Panc1 (cell line): ENCODE measurements at regions not wholly inside any gene's neighbourhood (a gene's known extent, or its start where the extent isn't known, plus 50 kb on each side); places are given as distances from the start of the nearest gene placed in this dataset.

ENCODE experiments used
- ATAC-seq: fragments of 200-7000 bp; cut with Tn5 transposase; 2 replicates; pipeline ENCODE4 v1.9.1; 2020; ENCODE audit warnings: mild to moderate bottlenecking, moderate library complexity
- BruUV-seq: library from RNA; stranded (reverse); fragments of 400-500 nt; replicated peaks from 2 replicates; lab custom pipeline; 2021; lab: Mats Ljungman, UMichigan
- CTCF ChIA-PET: fragments of 300-600 bp; sonication (Branson Sonifier 250); formaldehyde crosslinking; loops from one replicate; lab custom pipeline; 2022; ENCODE audit warnings: antibody characterized with exemption; lab: Charles Lee
- POLR2A ChIA-PET: fragments of 300-600 bp; sonication (Branson Sonifier 250); formaldehyde crosslinking; loops from one replicate; lab custom pipeline; 2022; ENCODE audit warnings: antibody characterized with exemption; lab: Charles Lee
- DNase-seq: peaks from one replicate; pipeline ENCODE4 v3.0.0-alpha.2; 2010; ENCODE audit warnings: low read depth, low spot score
- H3K27ac ChIP-seq: 2 replicates; pipeline ENCODE4 v1.5.1; 2011; ENCODE audit warnings: mild to moderate bottlenecking, low read length, inconsistent platforms
- H3K27me3 ChIP-seq: fragments of 200-500 bp; sonication (Bioruptor generic); 2 replicates; pipeline ENCODE4 v1.6.0; 2014; ENCODE audit warnings: low read length, inconsistent platforms; ENCODE audit not compliant: control insufficient read depth, insufficient read depth
- H3K36me3 ChIP-seq: fragments of 200-500 bp; sonication (Bioruptor generic); 2 replicates; pipeline ENCODE4 v1.5.1; 2014; ENCODE audit warnings: inconsistent platforms, mild to moderate bottlenecking, low read length, moderate library complexity; ENCODE audit not compliant: control insufficient read depth, insufficient read depth
- H3K4me1 ChIP-seq: 2 replicates; pipeline ENCODE4 v1.5.1; 2011; ENCODE audit warnings: inconsistent platforms, mild to moderate bottlenecking, low read length, moderate library complexity; ENCODE audit not compliant: control insufficient read depth, insufficient read depth
- H3K4me3 ChIP-seq, 2 experiments: 2 replicates each; pipeline ENCODE4 v1.5.1; 2011 to 2012; ENCODE audit warnings: low read depth in 2 of 2, low read length in 2 of 2, mild to moderate bottlenecking in 2 of 2, inconsistent platforms in 1 of 2, moderate library complexity in 1 of 2
- H3K9me3 ChIP-seq: fragments of 200-500 bp; sonication (Bioruptor generic); 2 replicates; pipeline ENCODE4 v1.5.1; 2014; ENCODE audit warnings: low read depth, mild to moderate bottlenecking, inconsistent platforms, low read length, moderate library complexity; ENCODE audit not compliant: control insufficient read depth, insufficient read depth
- POLR2AphosphoS5 ChIP-seq: IDR thresholded peaks from 2 replicates; pipeline ENCODE4 v1.6.1; 2012; ENCODE audit warnings: mild to moderate bottlenecking, low read depth, low read length, moderate library complexity
- SIN3A ChIP-seq: IDR thresholded peaks from 2 replicates; pipeline ENCODE4 v1.6.1; 2012; ENCODE audit warnings: low read depth, mild to moderate bottlenecking, low read length, moderate library complexity, borderline replicate concordance; ENCODE audit not compliant: insufficient read depth
- TCF7L2 ChIP-seq: IDR thresholded peaks from 2 replicates; pipeline ENCODE4 v1.6.1; 2011; ENCODE audit warnings: mild to moderate bottlenecking, low read depth, low read length, inconsistent platforms
- in situ Hi-C: cut with HindIII; loops from 2 replicates; pipeline ENCODE4 v1.10.0; 2016; ENCODE audit warnings: low sequenced_read_pairs, low pct_unique_long_range_greater_than_20kb
- intact Hi-C: fragments of 100-400 bp; cut with micrococcal nuclease; formaldehyde crosslinking; loops from one replicate; pipeline ENCODE4 v1.10.0; 2022; ENCODE audit not compliant: unreplicated experiment
- TF ChIP-seq, protein P1 (sequence below), 2 experiments: IDR thresholded peaks; 2 replicates each; pipeline ENCODE4 v1.6.1; 2011 to 2012; ENCODE audit warnings: low read depth in 2 of 2, control low read depth in 1 of 2, low read length in 1 of 2, mild to moderate bottlenecking in 1 of 2, moderate library complexity in 1 of 2; ENCODE audit not compliant: insufficient read depth in 1 of 2
- TF ChIP-seq, protein P2 (sequence below): fragments of 450-650 bp; IDR thresholded peaks from 2 replicates; pipeline ENCODE4 v1.5.1; 2017; ENCODE audit warnings: mild to moderate bottlenecking

DNA sequence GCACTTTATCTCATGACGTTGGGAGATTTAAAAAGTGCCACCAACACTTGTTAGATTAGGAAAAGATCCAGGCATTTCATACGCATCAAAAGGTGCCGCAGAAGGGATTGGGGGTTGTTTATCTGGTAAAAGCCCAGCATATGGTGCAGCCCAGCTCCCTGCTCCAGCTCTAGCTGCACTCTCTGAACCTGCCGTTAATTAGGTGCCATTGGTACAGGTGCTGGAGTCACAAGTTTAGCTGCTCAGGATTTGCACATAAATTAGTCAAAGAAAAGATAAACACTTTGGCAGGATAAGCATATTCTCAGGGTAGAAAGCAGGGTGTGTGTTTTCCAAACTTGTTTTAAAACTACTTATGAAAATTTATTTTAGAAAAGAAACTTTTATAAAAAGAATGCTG, 932.6 kb upstream of the TMEM132C start:
- in situ Hi-C loops, result no loop called here
- no peak for DNase-seq
- ChIA-PET CTCF (no interaction called here), POLR2A (no interaction called here)
- no peaks in the 10 kb centered on the region for H3K27me3 ChIP-seq
- H3K4me3 ChIP-seq, result no peak overlapping the region
- no peaks in the 10 kb centered on the region for H3K4me1 ChIP-seq
- BruUV-seq, result no TSS peak
- intact Hi-C loops, result no loop called here
- H3K36me3 ChIP-seq, result no peaks in the 10 kb centered on the region
- no peaks in the 10 kb centered on the region for H3K9me3 ChIP-seq
- TF ChIP-seq SIN3A, result no peak
- no peak for TF ChIP-seq POLR2AphosphoS5
- no peak for TF ChIP-seq TCF7L2
- TF ChIP-seq, protein P1, sequence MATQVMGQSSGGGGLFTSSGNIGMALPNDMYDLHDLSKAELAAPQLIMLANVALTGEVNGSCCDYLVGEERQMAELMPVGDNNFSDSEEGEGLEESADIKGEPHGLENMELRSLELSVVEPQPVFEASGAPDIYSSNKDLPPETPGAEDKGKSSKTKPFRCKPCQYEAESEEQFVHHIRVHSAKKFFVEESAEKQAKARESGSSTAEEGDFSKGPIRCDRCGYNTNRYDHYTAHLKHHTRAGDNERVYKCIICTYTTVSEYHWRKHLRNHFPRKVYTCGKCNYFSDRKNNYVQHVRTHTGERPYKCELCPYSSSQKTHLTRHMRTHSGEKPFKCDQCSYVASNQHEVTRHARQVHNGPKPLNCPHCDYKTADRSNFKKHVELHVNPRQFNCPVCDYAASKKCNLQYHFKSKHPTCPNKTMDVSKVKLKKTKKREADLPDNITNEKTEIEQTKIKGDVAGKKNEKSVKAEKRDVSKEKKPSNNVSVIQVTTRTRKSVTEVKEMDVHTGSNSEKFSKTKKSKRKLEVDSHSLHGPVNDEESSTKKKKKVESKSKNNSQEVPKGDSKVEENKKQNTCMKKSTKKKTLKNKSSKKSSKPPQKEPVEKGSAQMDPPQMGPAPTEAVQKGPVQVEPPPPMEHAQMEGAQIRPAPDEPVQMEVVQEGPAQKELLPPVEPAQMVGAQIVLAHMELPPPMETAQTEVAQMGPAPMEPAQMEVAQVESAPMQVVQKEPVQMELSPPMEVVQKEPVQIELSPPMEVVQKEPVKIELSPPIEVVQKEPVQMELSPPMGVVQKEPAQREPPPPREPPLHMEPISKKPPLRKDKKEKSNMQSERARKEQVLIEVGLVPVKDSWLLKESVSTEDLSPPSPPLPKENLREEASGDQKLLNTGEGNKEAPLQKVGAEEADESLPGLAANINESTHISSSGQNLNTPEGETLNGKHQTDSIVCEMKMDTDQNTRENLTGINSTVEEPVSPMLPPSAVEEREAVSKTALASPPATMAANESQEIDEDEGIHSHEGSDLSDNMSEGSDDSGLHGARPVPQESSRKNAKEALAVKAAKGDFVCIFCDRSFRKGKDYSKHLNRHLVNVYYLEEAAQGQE (IDR thresholded peaks at IDR 0.05; ENCODE audit: insufficient read depth in 1 of 2, low read depth in 2 of 2, low read length in 1 of 2), result no peak
- TF ChIP-seq, protein P2, sequence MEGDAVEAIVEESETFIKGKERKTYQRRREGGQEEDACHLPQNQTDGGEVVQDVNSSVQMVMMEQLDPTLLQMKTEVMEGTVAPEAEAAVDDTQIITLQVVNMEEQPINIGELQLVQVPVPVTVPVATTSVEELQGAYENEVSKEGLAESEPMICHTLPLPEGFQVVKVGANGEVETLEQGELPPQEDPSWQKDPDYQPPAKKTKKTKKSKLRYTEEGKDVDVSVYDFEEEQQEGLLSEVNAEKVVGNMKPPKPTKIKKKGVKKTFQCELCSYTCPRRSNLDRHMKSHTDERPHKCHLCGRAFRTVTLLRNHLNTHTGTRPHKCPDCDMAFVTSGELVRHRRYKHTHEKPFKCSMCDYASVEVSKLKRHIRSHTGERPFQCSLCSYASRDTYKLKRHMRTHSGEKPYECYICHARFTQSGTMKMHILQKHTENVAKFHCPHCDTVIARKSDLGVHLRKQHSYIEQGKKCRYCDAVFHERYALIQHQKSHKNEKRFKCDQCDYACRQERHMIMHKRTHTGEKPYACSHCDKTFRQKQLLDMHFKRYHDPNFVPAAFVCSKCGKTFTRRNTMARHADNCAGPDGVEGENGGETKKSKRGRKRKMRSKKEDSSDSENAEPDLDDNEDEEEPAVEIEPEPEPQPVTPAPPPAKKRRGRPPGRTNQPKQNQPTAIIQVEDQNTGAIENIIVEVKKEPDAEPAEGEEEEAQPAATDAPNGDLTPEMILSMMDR, result no peak
- no peak overlapping the region for H3K27ac ChIP-seq
- ATAC-seq, result no peak

DNA sequence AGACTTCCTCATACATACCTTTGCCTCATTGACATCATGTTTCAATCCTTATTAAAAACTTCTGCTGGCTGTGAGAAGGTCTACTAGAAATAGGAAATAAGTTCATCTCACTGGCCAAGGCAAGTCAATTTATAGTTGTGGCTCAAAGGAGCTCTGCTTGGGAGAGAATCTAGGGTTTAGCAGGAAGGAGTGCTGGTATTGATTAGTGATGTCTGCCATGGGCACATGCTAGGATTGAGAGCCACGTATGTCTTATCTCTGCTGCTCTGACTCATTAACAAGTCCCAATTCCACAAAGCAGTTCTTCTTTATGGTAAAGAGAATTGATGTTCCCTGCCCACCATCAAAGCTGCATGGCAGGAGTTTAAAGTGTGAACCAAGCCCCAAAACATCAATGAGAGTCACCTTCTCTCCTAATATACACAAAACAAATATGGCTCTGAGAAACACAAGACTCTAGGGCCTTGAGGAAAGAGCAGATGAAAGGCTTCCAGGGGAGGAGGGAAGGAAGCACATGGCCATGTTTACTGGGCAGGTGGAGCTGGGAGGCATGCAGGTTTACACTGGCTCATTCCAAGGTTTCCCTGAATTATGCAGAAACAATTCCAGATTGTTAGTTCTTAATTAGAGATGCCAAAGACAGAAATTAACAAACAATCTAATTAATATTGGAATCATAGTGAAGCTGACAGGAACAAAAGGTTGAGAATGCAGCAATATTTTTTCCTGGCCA, 931.9 kb upstream of the TMEM132C start:
- H3K27ac ChIP-seq, result no peak overlapping the region
- ChIA-PET POLR2A (no interaction called here), CTCF (no interaction called here)
- BruUV-seq, result no TSS peak
- no peak for ATAC-seq
- no peaks in the 10 kb centered on the region for H3K9me3 ChIP-seq
- no peaks in the 10 kb centered on the region for H3K36me3 ChIP-seq
- intact Hi-C loops, result no loop called here
- in situ Hi-C loops, result no loop called here
- no peaks in the 10 kb centered on the region for H3K4me1 ChIP-seq
- no peak for DNase-seq
- no peak overlapping the region for H3K4me3 ChIP-seq
- TF ChIP-seq, protein P2, result no peak
- TF ChIP-seq POLR2AphosphoS5 (no peak), TCF7L2 (no peak), SIN3A (no peak)
- TF ChIP-seq, protein P1 (IDR thresholded peaks at IDR 0.05; ENCODE audit: insufficient read depth in 1 of 2, low read depth in 2 of 2, low read length in 1 of 2), result no peak
- H3K27me3 ChIP-seq, result no peaks in the 10 kb centered on the region
